H9 (cell line): ENCODE measurements at regions not wholly inside any gene's neighbourhood (a gene's known extent, or its start where the extent isn't known, plus 50 kb on each side); places are given as distances from the start of the nearest gene placed in this dataset.

Source experiments
- DNase-seq: peaks from one replicate; pipeline ENCODE4 v3.0.0-alpha.2; 2017
- H2AFZ ChIP-seq: one replicate; pipeline ENCODE4 v1.6.1; 2013; ENCODE audit warnings: mild to moderate bottlenecking, low read length, control low read depth, moderate library complexity
- H2AK5ac ChIP-seq: 2 replicates; pipeline ENCODE4 v1.6.1; 2013; ENCODE audit warnings: low read length, control low read depth, mixed read lengths; ENCODE audit not compliant: insufficient read length
- H2BK120ac ChIP-seq: one replicate; pipeline ENCODE4 v1.6.1; 2013; ENCODE audit warnings: low read depth, mild to moderate bottlenecking, low read length, control low read depth, inconsistent platforms; ENCODE audit not compliant: poor library complexity, severe bottlenecking
- H2BK12ac ChIP-seq: 2 replicates; pipeline ENCODE4 v1.6.1; 2013; ENCODE audit warnings: low read length, control low read depth, mixed read lengths, low read depth; ENCODE audit not compliant: insufficient read length
- H2BK15ac ChIP-seq: 2 replicates; pipeline ENCODE4 v1.6.1; 2013; ENCODE audit warnings: low read depth, low read length, control low read depth
- H2BK20ac ChIP-seq: one replicate; pipeline ENCODE4 v1.6.1; 2013; ENCODE audit warnings: low read depth, mild to moderate bottlenecking, low read length, control low read depth, inconsistent platforms; ENCODE audit not compliant: poor library complexity, severe bottlenecking
- H2BK5ac ChIP-seq: 2 replicates; pipeline ENCODE4 v1.6.1; 2013; ENCODE audit warnings: low read length, control low read depth, mixed read lengths; ENCODE audit not compliant: insufficient read length
- H3K14ac ChIP-seq: 2 replicates; pipeline ENCODE4 v1.6.1; 2013; ENCODE audit warnings: low read length, control low read depth; ENCODE audit not compliant: insufficient read depth
- H3K18ac ChIP-seq: 2 replicates; pipeline ENCODE4 v1.6.1; 2013; ENCODE audit warnings: low read depth, mild to moderate bottlenecking, mixed read lengths, low read length, control low read depth; ENCODE audit not compliant: insufficient read length
- H3K23ac ChIP-seq: 2 replicates; pipeline ENCODE4 v1.6.1; 2013; ENCODE audit warnings: low read length, control low read depth, mixed read lengths, low read depth; ENCODE audit not compliant: insufficient read length
- H3K23me2 ChIP-seq: 2 replicates; pipeline ENCODE4 v1.6.1; 2013; ENCODE audit warnings: low read depth, mild to moderate bottlenecking, mixed read lengths, low read length, control low read depth; ENCODE audit not compliant: insufficient read length, poor library complexity, severe bottlenecking
- H3K27ac ChIP-seq: 2 replicates; pipeline ENCODE4 v1.5.1; 2013; ENCODE audit warnings: low read length, control low read depth, mixed read lengths, low read depth; ENCODE audit not compliant: insufficient read length
- H3K27me3 ChIP-seq: 2 replicates; pipeline ENCODE4 v1.6.1; 2013; ENCODE audit warnings: low read length, control low read depth, inconsistent platforms; ENCODE audit not compliant: insufficient read depth
- H3K4ac ChIP-seq: 2 replicates; pipeline ENCODE4 v1.6.1; 2013; ENCODE audit warnings: low read depth, mild to moderate bottlenecking, control low read depth, inconsistent platforms, low read length, moderate library complexity
- H3K4me1 ChIP-seq: 2 replicates; pipeline ENCODE4 v1.6.1; 2013; ENCODE audit warnings: low read length, control low read depth, inconsistent platforms; ENCODE audit not compliant: insufficient read depth
- H3K4me2 ChIP-seq: 2 replicates; pipeline ENCODE4 v1.6.1; 2013; ENCODE audit warnings: low read length, control low read depth, mixed read lengths; ENCODE audit not compliant: insufficient read length, insufficient read depth
- H3K56ac ChIP-seq: 2 replicates; pipeline ENCODE4 v1.6.1; 2013; ENCODE audit warnings: low read depth, mild to moderate bottlenecking, mixed read lengths, low read length, control low read depth; ENCODE audit not compliant: insufficient read length
- H3K79me1 ChIP-seq: 2 replicates; pipeline ENCODE4 v1.6.1; 2013; ENCODE audit warnings: low read depth, mild to moderate bottlenecking, moderate library complexity, low read length, control low read depth, inconsistent platforms; ENCODE audit not compliant: insufficient read depth, poor library complexity, severe bottlenecking
- H3K79me2 ChIP-seq: 2 replicates; pipeline ENCODE4 v1.6.1; 2013; ENCODE audit warnings: low read length, control low read depth, inconsistent platforms; ENCODE audit not compliant: insufficient read depth
- H3K9ac ChIP-seq: 2 replicates; pipeline ENCODE4 v1.6.1; 2013; ENCODE audit warnings: low read length, control low read depth, mixed read lengths; ENCODE audit not compliant: insufficient read length; ENCODE audit errors: extremely low read depth
- H3K9me3 ChIP-seq: one replicate; pipeline ENCODE4 v1.6.1; 2013; ENCODE audit warnings: low read depth, low read length, inconsistent platforms; ENCODE audit not compliant: control insufficient read depth
- H3T11ph ChIP-seq: one replicate; pipeline ENCODE4 v1.6.1; 2013; ENCODE audit warnings: mild to moderate bottlenecking, low read length, control low read depth, inconsistent platforms
- H4K20me1 ChIP-seq: one replicate; pipeline ENCODE4 v1.6.1; 2013; ENCODE audit not compliant: control insufficient read depth, insufficient read length, insufficient read depth
- H4K5ac ChIP-seq: 2 replicates; pipeline ENCODE4 v1.6.1; 2013; ENCODE audit warnings: low read depth, mild to moderate bottlenecking, mixed read lengths, low read length, control low read depth; ENCODE audit not compliant: insufficient read length
- H4K8ac ChIP-seq: replicated peaks from 2 replicates; pipeline ENCODE4 v1.6.1; 2013; ENCODE audit warnings: low read length, control low read depth, mixed read lengths, low read depth; ENCODE audit not compliant: insufficient read length
- H4K91ac ChIP-seq: 2 replicates; pipeline ENCODE4 v1.6.1; 2013; ENCODE audit warnings: low read depth, mild to moderate bottlenecking, moderate library complexity, mixed read lengths, low read length, control low read depth; ENCODE audit not compliant: insufficient read length
- H3K27ac Mint-ChIP-seq, 3 experiments: 2 replicates in 2 of 3; 3 replicates in 1 of 3; pipeline ENCODE4 v1.8.0; 2020 to 2021; ENCODE audit warnings: mixed read lengths in 3 of 3, mild to moderate bottlenecking in 1 of 3, moderate library complexity in 1 of 3
- H3K27me3 Mint-ChIP-seq: 2 replicates; pipeline ENCODE4 v1.8.0; 2021; ENCODE audit warnings: low read depth, mild to moderate bottlenecking, moderate library complexity, mixed read lengths
- H3K36me3 Mint-ChIP-seq, 3 experiments: 2 replicates in 2 of 3; 3 replicates in 1 of 3; pipeline ENCODE4 v1.8.0; 2020 to 2021; ENCODE audit warnings: low read depth in 3 of 3, mixed read lengths in 3 of 3; ENCODE audit not compliant: insufficient read depth in 1 of 3
- H3K4me1 Mint-ChIP-seq, 2 experiments: 2 replicates each; pipeline ENCODE4 v1.8.0; 2020; ENCODE audit warnings: mixed read lengths in 2 of 2
- H3K4me3 Mint-ChIP-seq, 2 experiments: 2 replicates in 1 of 2; 3 replicates in 1 of 2; pipeline ENCODE4 v1.8.0; 2020 to 2021; ENCODE audit warnings: mild to moderate bottlenecking in 2 of 2, mixed read lengths in 2 of 2, moderate library complexity in 1 of 2
- H3K9me3 Mint-ChIP-seq, 2 experiments: 2 replicates in 1 of 2; 3 replicates in 1 of 2; pipeline ENCODE4 v1.8.0; 2020; ENCODE audit warnings: mild to moderate bottlenecking in 2 of 2, mixed read lengths in 2 of 2, moderate library complexity in 1 of 2
- CTCF ChIP-seq: fragments of 200-600 bp; sonication (generic); conservative IDR thresholded peaks from 3 replicates; pipeline ENCODE4 v1.8.0; 2021; ENCODE audit warnings: antibody characterized with exemption, mild to moderate bottlenecking
- WGBS: extraction: QIAGEN DNeasy Blood & Tissue Kit; methylation state at CpG from one replicate; pipeline ENCODE4 v1.1.7; 2013; ENCODE audit warnings: missing lambda C conversion rate, low lambda C conversion rate, mixed read lengths; ENCODE audit not compliant: insufficient read length; ENCODE audit errors: extremely low coverage; 5-methylcytosine and 5-hydroxymethylcytosine counted together

- Histone ChIP-seq H2AFZ (no peak overlapping the region), H3K79me2 (no peaks in the 10 kb centered on the region), H2BK5ac (no peak overlapping the region), H3T11ph (no peak overlapping the region), H4K20me1 (no peaks in the 10 kb centered on the region), H2BK20ac (no peak overlapping the region), H2BK12ac (no peak overlapping the region), H2BK15ac (no peak overlapping the region), H3K79me1 (no peaks in the 10 kb centered on the region), H3K18ac (no peak overlapping the region), H3K27ac (no peak overlapping the region), H3K4ac (no peak overlapping the region), H3K23me2 (no peaks in the 10 kb centered on the region), H3K4me2 (no peak overlapping the region), H3K4me1 (peaks cover 7% of the 10 kb centered on the region), H4K8ac (no peak overlapping the region), H3K23ac (no peak overlapping the region), H3K14ac (no peak overlapping the region), H3K56ac (no peak overlapping the region), H3K27me3 (no peaks in the 10 kb centered on the region), H2AK5ac (no peak overlapping the region), H4K91ac (no peak overlapping the region), H2BK120ac (no peak overlapping the region), H3K9me3 (no peaks in the 10 kb centered on the region), H3K9ac (no peak overlapping the region), H4K5ac (no peak overlapping the region)
- peaks cover 10% of the 10 kb centered on the region in 2 experiments for H3K4me1 Mint-ChIP-seq
- TF ChIP-seq CTCF: no peak
- peaks cover 2% of the 10 kb centered on the region; the same call in 1 of the 2 replicates for H3K27me3 Mint-ChIP-seq
- H3K9me3 Mint-ChIP-seq: no peaks in the 10 kb centered on the region
- no peak for DNase-seq
- WGBS: no CpG with 5 or more reads among the region's 4 CpGs
- no peaks in the 10 kb centered on the region for H3K36me3 Mint-ChIP-seq
- no peak overlapping the region for H3K27ac Mint-ChIP-seq
- no peak overlapping the region for H3K4me3 Mint-ChIP-seq
Measured at GRCh38 chr12:105613269-105613668, 282.8 kb downstream of the C12orf75 start.
